GM18508 (cell line): ENCODE measurements at regions not wholly inside any gene's neighbourhood (a gene's known extent, or its start where the extent isn't known, plus 50 kb on each side); places are given as distances from the start of the nearest gene placed in this dataset.

Experiments
- ATAC-seq: cut with Tn5 transposase; IDR thresholded peaks from one replicate; pipeline ENCODE4 v1.9.1; 2021; ENCODE audit warnings: moderate number of reproducible peaks; ENCODE audit not compliant: insufficient read depth, unreplicated experiment

DNA sequence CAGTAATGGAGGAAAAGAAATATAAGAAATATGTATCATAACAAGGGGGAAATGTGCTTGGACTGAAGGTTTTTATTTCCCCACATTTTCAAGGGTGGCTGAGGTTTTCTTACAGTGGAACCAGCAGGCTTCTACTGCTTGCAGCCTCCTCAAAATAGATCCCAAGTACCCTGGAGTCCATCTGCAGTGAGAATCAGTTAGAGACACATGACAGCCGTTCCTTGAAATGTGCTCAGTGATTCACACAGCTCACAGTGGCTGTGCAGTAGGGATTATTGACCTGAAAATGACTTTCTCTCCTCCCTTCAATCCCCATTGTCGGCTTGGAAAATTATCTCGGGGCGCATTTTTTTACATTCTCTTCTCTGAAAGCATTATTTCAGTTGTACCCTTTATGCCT, 832.0 kb downstream of the TLR4 start:
- no peak for ATAC-seq

DNA sequence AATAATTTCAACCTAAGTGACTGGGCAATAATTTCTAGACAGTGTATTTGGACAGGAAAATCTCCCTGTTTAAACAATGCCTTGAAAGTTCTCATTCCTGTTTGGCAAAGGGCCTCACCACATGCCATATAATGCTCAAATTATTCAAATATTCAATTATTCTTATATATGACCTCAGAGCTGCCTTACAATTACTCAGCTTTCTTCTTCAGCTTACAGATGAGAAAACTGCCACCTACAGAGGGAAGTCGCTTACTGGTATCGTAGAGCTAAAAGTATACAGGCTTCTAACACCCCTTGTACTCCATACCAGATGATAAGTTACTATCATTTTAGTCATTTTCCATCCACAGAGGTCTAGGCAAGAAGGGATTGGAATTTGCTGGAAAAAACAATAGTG, 830.3 kb downstream of the BRINP1 start:
- no peak for ATAC-seq

DNA sequence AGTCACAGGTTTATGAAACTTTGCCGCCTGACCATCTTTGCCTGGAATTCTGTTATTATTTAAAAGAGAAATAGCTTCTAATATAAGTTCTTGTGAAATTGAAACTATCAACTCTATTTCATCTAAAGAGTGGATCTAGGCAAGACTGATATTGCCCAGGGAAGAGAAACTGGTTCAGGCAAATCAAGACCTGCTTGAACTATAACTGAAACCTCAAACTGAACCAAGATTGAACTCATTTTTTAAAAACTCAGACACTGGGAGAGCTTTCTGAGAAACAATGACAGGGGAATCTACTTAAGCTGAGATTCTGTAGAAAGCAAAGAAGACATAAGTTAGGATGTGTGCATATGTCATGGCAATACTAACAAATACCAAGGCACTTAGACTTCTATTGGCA, 815.8 kb downstream of the BRINP1 start:
- no peak for ATAC-seq

- no peak for ATAC-seq
These were observed 814.2 kb downstream of the BRINP1 start for GRCh38 chr9:118554987-118555386.

DNA sequence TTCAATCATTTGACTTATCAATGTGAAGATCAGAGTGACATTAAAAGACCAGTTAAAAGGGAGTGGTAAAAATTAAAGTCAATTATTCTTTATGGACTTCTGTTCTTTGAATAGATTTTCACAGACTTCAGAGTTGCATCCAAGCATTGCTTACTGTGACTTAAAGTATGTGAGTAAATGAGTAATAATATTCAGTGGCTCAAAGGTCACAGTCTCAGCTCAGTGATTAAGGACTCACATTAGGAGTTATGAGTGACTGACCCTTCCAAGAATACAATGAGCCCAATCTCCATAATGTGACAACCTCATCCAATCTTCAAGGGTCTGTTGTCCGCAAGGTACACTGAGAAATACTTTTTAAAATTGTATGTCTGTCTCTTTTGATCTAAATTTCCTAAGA, 811.2 kb downstream of the BRINP1 start:
- no peak for ATAC-seq

DNA sequence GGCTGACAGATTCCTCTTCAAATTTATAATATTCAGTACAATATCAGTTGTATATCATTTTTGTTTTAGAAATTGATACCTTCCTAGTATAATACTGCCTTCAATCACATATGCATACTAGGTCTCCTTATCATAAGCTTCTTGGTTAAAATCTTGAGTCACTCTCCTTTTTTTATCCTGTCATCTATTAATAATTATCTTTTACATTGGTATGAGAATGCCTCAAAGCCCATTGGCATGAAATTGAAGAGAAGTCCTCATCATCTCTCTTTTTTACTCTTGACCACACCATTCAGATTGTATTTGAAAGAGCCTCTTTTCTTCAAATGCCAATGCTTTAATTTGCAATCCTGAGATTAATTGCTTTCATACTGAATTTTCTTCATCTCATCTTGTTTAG, 810.3 kb downstream of the BRINP1 start:
- ATAC-seq, result no peak

- no peak for ATAC-seq
These were observed 808.2 kb downstream of the BRINP1 start for GRCh38 chr9:118561051-118561450.

GRCh38 chr9:118563677-118564076, 805.6 kb downstream of the BRINP1 start:
- ATAC-seq, result no peak

- ATAC-seq, result no peak
These were observed 801.4 kb downstream of the BRINP1 start for GRCh38 chr9:118567861-118568260.

GRCh38 chr9:118568704-118569103, 800.5 kb downstream of the BRINP1 start:
- ATAC-seq, result no peak

DNA sequence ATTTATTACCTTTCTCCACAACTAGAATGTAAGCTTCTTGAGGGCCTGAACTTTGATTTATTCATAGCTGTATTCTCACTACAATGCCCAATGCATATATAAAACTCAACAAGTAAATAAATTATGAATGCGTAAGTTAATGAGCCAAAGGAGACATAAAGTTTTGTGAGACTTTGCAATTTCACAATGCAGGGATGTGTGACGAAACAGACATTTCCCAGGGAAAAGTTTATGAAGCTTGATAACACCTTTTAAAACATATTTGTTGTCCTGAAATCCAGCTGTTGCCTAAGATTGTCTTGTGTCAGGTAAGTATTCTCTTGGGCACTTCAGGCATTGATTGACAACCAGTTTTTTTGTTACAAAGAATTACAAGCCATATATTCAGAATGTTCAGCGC, 800.1 kb downstream of the BRINP1 start:
- ATAC-seq, result no peak

DNA sequence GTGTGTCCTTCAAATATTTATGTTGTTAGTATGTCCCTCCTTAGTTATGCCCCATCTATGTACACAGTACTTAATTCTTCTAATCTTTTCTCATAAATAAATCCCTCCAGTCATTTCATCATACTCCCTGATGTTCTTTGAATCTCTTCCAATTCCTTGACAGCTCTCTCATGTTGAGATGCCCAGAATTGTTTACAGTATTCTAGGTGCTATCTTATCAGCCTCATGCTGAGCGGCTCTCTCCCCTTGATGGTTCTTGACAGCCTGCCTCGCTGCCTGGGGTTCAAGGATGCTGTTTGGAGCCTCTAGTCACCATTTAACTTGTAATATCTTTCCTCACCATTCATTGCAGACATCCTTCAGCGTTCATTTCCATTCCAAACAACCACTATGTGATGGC, 799.2 kb downstream of the BRINP1 start:
- ATAC-seq, result no peak

DNA sequence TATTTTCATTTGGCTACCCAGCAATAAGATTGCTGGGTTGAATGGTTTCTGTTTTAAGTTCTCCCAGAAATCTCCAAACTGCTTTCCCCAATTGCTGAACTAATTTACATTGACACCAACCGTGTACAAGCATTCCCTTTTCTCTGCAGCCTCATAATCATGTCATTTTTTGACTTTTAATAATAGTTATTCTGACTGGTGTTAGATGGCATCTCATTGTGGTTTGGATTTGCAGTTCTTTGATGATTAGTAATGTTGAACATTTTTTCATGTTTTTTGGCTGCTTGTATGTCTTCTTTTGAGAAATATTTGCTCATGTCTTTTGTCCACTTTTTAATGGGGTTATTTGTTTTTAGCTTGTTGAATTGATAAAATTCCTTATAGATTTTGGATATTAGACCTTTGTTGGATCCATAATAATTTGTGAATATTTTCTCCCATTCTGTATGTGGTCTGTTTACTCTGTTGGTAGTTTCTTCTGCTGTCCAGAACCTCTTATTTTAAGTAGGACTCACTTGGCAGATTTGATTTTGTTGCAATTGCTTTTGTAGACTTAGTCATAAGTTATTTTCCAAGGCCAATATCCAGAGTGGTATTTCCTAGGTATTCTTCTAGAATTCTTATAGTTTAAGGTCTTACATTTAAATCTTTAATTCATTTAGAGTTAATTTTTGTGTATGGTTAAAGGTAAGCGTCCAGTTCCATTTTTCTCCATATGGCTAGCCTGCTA, 793.7 kb downstream of the BRINP1 start:
- no peak for ATAC-seq

DNA sequence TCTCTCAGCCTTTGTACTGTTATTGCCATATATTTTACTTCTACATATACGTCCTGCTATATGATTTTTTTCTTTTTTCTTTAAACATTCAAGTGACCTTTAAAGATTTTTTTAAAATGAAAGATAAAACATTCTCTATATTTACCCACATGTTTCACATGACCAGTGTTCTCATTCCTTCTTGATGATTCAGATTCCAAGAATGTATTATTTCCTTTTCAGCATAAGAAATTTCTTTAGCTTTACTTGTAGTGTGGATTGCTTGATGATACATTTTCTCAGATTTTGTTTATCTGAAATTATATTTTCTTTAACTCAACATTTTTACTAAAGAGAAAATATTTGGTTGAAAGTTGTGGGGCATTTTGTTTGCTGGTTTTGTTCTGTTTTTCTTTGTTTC, 792.1 kb downstream of the BRINP1 start:
- ATAC-seq, result no peak

GRCh38 chr9:118578467-118578866, 790.8 kb downstream of the BRINP1 start:
- no peak for ATAC-seq

GRCh38 chr9:118583414-118583813, 785.8 kb downstream of the BRINP1 start:
- ATAC-seq, result no peak

DNA sequence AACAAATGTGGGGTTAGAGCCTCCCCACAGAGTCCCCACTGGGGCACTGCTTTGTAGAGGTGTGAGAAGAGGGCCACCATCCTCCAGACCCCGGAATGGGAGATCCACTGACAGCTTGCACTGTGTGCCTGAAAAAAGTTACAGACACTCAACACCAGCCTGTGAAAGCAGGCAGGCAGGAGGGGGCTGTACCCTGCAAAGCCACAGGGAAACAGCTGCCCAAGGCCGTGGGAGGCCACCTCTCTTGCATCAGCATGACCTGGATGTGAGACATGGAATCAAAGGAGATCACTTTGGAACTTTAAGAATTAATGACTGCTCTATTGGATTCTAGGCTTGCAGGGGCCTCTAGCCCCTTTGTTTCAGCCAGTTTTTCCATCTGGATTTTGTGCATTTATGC, 782.3 kb downstream of the BRINP1 start:
- no peak for ATAC-seq

DNA sequence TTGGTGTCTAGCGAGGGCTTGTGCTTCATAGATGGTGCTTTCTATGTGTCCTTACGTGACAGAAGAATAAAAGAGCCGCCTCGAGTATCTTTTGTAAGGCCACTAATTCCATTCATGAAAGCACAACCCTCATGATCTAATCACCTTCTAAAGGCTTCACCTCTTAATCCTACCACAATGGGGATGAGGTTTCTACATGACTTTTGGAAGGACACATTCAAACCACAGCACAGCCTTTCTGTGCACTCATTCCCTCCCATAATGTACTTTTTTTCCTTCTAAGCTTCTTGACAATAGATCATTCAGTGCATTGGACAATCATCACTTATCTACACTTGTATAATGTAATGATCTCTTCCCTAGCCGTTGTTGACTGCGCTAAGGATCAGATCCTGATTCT, 774.8 kb downstream of the BRINP1 start:
- no peak for ATAC-seq

DNA sequence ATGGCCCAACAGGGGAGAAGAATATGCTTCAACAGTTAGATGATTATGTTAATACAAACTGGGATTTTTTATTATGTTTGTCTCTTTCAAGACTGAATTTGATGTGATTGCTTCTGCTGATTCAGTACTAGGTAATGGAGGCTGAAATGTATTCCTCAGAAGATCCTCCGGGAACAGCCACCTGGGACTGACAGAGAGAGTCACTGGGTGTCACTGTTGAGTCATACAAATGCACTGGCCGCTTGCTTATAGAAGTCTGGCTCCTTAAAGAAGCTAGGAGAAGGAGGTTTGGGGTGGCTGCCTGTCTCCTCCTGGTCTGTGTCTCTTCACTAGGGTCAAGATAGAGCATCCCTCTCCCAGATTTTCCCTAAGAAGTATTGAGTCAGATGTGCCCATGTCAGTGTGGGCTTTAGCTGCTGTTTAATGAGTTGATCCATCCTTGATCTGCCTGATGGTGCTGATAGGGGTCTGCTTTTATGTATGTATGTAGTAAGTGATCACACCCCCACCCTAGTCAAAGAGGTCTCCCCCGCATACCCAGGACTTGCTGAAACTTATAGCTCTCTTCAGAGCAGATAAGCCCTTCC, 773.4 kb downstream of the BRINP1 start:
- no peak for ATAC-seq

GRCh38 chr9:118596374-118597015, 772.7 kb downstream of the BRINP1 start:
- ATAC-seq, result no peak

DNA sequence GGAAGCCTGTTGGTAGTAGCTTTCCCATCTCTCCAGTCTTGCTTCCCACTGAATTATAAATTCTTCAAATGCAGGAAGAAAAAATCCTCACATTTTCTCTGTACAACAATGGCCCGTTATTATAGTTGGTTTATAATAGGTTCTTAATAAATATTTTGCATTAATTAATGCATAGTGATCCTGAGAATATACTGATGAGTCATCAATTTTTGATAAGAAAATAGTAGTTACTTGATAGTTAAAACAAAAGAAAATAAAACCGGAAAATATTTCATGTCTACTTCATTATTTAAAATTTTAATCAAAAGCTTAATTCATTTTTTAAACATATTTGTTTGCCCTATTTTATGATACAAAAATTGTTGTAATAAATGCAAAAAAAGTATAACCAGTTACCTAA, 762.6 kb downstream of the BRINP1 start:
- no peak for ATAC-seq
